IMR-90 (cell line): ENCODE measurements at regions not wholly inside any gene's neighbourhood (a gene's known extent, or its start where the extent isn't known, plus 50 kb on each side); places are given as distances from the start of the nearest gene placed in this dataset.

Source experiments
- ATAC-seq: fragments of 200-7000 bp; cut with Tn5 transposase; 2 replicates; pipeline ENCODE4 v1.9.1; 2020; ENCODE audit warnings: low read depth, mild to moderate bottlenecking, moderate library complexity
- BruUV-seq: library from RNA; stranded (reverse); fragments of 400-500 nt; replicated peaks from 2 replicates; lab custom pipeline; 2021; lab: Mats Ljungman, UMichigan
- CTCF ChIA-PET: fragments of 300-600 bp; formaldehyde crosslinking; extraction: SDS; loops from one replicate; lab custom pipeline; 2021; ENCODE audit warnings: antibody characterized with exemption; lab: Yijun Ruan, JAX
- POLR2A ChIA-PET: fragments of 300-600 bp; sonication (Branson Sonifier 250); formaldehyde crosslinking; loops from one replicate; lab custom pipeline; 2022; ENCODE audit warnings: antibody characterized with exemption; ENCODE audit not compliant: unreplicated experiment; lab: Charles Lee
- DNase-seq: peaks from one replicate; pipeline ENCODE4 v3.0.0; 2013
- H2AFZ ChIP-seq: replicated peaks from 2 replicates; pipeline ENCODE3; 2013; ENCODE audit warnings: low read length, mild to moderate bottlenecking; ENCODE audit not compliant: poor library complexity
- H2AK5ac ChIP-seq: 2 replicates; pipeline ENCODE4 v1.6.1; 2013; ENCODE audit warnings: low read depth, low read length, inconsistent platforms
- H2AK9ac ChIP-seq: replicated peaks from 2 replicates; pipeline ENCODE3; 2013; ENCODE audit warnings: mild to moderate bottlenecking, low read depth, low read length, moderate library complexity; ENCODE audit not compliant: poor library complexity
- H2BK120ac ChIP-seq: 2 replicates; pipeline ENCODE4 v1.6.1; 2013; ENCODE audit warnings: low read depth, low read length, inconsistent platforms
- H2BK15ac ChIP-seq: 3 replicates; pipeline ENCODE4 v1.6.1; 2013; ENCODE audit warnings: low read depth, low read length, inconsistent platforms
- H2BK20ac ChIP-seq: 2 replicates; pipeline ENCODE4 v1.6.1; 2013; ENCODE audit warnings: low read depth, mild to moderate bottlenecking, inconsistent platforms, low read length, moderate library complexity
- H2BK5ac ChIP-seq: 2 replicates; pipeline ENCODE4 v1.6.1; 2013; ENCODE audit warnings: mild to moderate bottlenecking, low read depth, low read length, inconsistent platforms; ENCODE audit not compliant: poor library complexity, severe bottlenecking
- H3K14ac ChIP-seq: replicated peaks from 2 replicates; pipeline ENCODE4 v1.6.1; 2013; ENCODE audit warnings: low read depth, low read length, inconsistent platforms
- H3K18ac ChIP-seq: 2 replicates; pipeline ENCODE4 v1.6.1; 2013; ENCODE audit warnings: low read depth, low read length, control low read depth
- H3K23ac ChIP-seq: 2 replicates; pipeline ENCODE4 v1.6.1; 2013; ENCODE audit warnings: low read depth, low read length, inconsistent platforms
- H3K27ac ChIP-seq: 2 replicates; pipeline ENCODE4 v1.5.1; 2013; ENCODE audit warnings: mild to moderate bottlenecking, control low read depth, low read length; ENCODE audit not compliant: insufficient read depth
- H3K27me3 ChIP-seq: 2 replicates; pipeline ENCODE4 v1.6.1; 2013; ENCODE audit warnings: low read length; ENCODE audit not compliant: control insufficient read depth, insufficient read depth
- H3K36me3 ChIP-seq: 2 replicates; pipeline ENCODE4 v1.6.1; 2013; ENCODE audit warnings: low read length, mixed read lengths; ENCODE audit not compliant: control insufficient read depth, insufficient read depth
- H3K4ac ChIP-seq: 2 replicates; pipeline ENCODE4 v1.6.1; 2013; ENCODE audit warnings: low read depth, low read length, inconsistent platforms
- H3K4me1 ChIP-seq: 2 replicates; pipeline ENCODE4 v1.6.1; 2013; ENCODE audit warnings: low read length, mixed read lengths; ENCODE audit not compliant: control insufficient read depth, insufficient read depth
- H3K4me2 ChIP-seq: 2 replicates; pipeline ENCODE4 v1.6.1; 2013; ENCODE audit warnings: low read depth, mild to moderate bottlenecking, control low read depth, low read length, moderate library complexity
- H3K4me3 ChIP-seq: 2 replicates; pipeline ENCODE4 v1.5.1; 2013; ENCODE audit warnings: low read depth, mild to moderate bottlenecking, control low read depth, low read length, moderate library complexity; ENCODE audit not compliant: insufficient read depth
- H3K56ac ChIP-seq: 2 replicates; pipeline ENCODE4 v1.6.1; 2013; ENCODE audit warnings: low read length, inconsistent platforms; ENCODE audit not compliant: insufficient read depth; ENCODE audit errors: extremely low read depth
- H3K79me1 ChIP-seq, 2 experiments: 2 replicates each; pipeline ENCODE4 v1.6.1; 2013; ENCODE audit warnings: low read length in 2 of 2, inconsistent platforms in 1 of 2, low read depth in 1 of 2
- H3K9ac ChIP-seq: 2 replicates; pipeline ENCODE4 v1.6.1; 2013; ENCODE audit warnings: low read depth, low read length, control low read depth
- H3K9me1 ChIP-seq: 2 replicates; pipeline ENCODE4 v1.6.1; 2013; ENCODE audit warnings: low read length, inconsistent platforms; ENCODE audit not compliant: insufficient read depth
- H3K9me3 ChIP-seq: 2 replicates; pipeline ENCODE4 v1.6.1; 2013; ENCODE audit warnings: low read length; ENCODE audit not compliant: control insufficient read depth, insufficient read depth
- H4K20me1 ChIP-seq: 2 replicates; pipeline ENCODE4 v1.6.1; 2013; ENCODE audit warnings: low read length, inconsistent platforms; ENCODE audit not compliant: insufficient read depth
- H4K5ac ChIP-seq: 2 replicates; pipeline ENCODE4 v1.6.1; 2013; ENCODE audit warnings: mild to moderate bottlenecking, low read depth, low read length, control low read depth
- H4K8ac ChIP-seq, 2 experiments: 2 replicates each; pipeline ENCODE4 v1.6.1; 2013; ENCODE audit warnings: low read depth in 2 of 2, low read length in 2 of 2, control low read depth in 1 of 2, inconsistent platforms in 1 of 2
- H4K91ac ChIP-seq: 2 replicates; pipeline ENCODE4 v1.6.1; 2013; ENCODE audit warnings: low read depth, low read length, inconsistent platforms; ENCODE audit not compliant: insufficient read depth
- BHLHE40 ChIP-seq: fragments of 150-350 bp; IDR thresholded peaks from 2 replicates; pipeline ENCODE4 v1.6.1; 2016; ENCODE audit warnings: mild to moderate bottlenecking, low read depth, low read length
- CEBPB ChIP-seq: IDR thresholded peaks from 2 replicates; pipeline ENCODE4 v1.6.1; 2012; ENCODE audit warnings: low read depth, low read length, improper control_type of control experiment
- CHD1 ChIP-seq: IDR thresholded peaks from 2 replicates; pipeline ENCODE4 v1.6.1; 2012; ENCODE audit warnings: low read depth, low read length, improper control_type of control experiment
- CTCF ChIP-seq: conservative IDR thresholded peaks from 2 replicates; pipeline ENCODE4 v1.5.1; 2012; ENCODE audit warnings: mild to moderate bottlenecking, low read depth, low read length, improper control_type of control experiment
- ELK1 ChIP-seq: fragments of 150-350 bp; IDR thresholded peaks from 2 replicates; pipeline ENCODE4 v1.6.1; 2016; ENCODE audit warnings: low read depth, mild to moderate bottlenecking, low read length, moderate library complexity, borderline replicate concordance
- FOS ChIP-seq: fragments of 150-350 bp; IDR thresholded peaks from 2 replicates; pipeline ENCODE4 v1.6.1; 2016; ENCODE audit warnings: low read depth, low read length
- MAFK ChIP-seq: IDR thresholded peaks from 2 replicates; pipeline ENCODE4 v1.6.1; 2012; ENCODE audit warnings: low read depth, low read length, improper control_type of control experiment
- MAZ ChIP-seq: IDR thresholded peaks from 2 replicates; pipeline ENCODE4 v1.6.1; 2012; ENCODE audit warnings: low read depth, mild to moderate bottlenecking, low read length, improper control_type of control experiment, moderate library complexity, borderline replicate concordance
- MXI1 ChIP-seq: IDR thresholded peaks from 2 replicates; pipeline ENCODE4 v1.6.1; 2012; ENCODE audit warnings: low read depth, mild to moderate bottlenecking, low read length, moderate library complexity, borderline replicate concordance
- NFE2L2 ChIP-seq: fragments of 150-350 bp; IDR thresholded peaks from 2 replicates; pipeline ENCODE4 v1.6.1; 2016; ENCODE audit warnings: low read depth, mild to moderate bottlenecking, low read length
- POLR2A ChIP-seq: IDR thresholded peaks from 2 replicates; pipeline ENCODE4 v1.6.1; 2012; ENCODE audit warnings: mild to moderate bottlenecking, low read depth, low read length
- RCOR1 ChIP-seq: IDR thresholded peaks from 2 replicates; pipeline ENCODE4 v1.6.1; 2012; ENCODE audit warnings: mild to moderate bottlenecking, low read length, improper control_type of control experiment; ENCODE audit not compliant: insufficient replicate concordance
- RFX5 ChIP-seq: IDR thresholded peaks from 2 replicates; pipeline ENCODE4 v1.8.0; 2012; ENCODE audit warnings: low read depth, mild to moderate bottlenecking, low read length, moderate library complexity
- SMC3 ChIP-seq: fragments of 150-350 bp; IDR thresholded peaks from 2 replicates; pipeline ENCODE4 v1.6.1; 2016; ENCODE audit warnings: low read depth, mild to moderate bottlenecking, antibody characterized with exemption, low read length, moderate library complexity
- USF2 ChIP-seq: fragments of 150-350 bp; IDR thresholded peaks from 2 replicates; pipeline ENCODE4 v1.6.1; 2017; ENCODE audit warnings: mild to moderate bottlenecking, antibody characterized with exemption, low read length, low read depth
- WGBS, 2 experiments: methylation state at CpG; one replicate each; pipeline versions ENCODE4 v1.1.5 to v1.1.7; 2013; ENCODE audit warnings: missing lambda C conversion rate in 2 of 2; ENCODE audit not compliant: insufficient read length in 1 of 2; ENCODE audit errors: extremely low coverage in 2 of 2; 5-methylcytosine and 5-hydroxymethylcytosine counted together
- dilution Hi-C: fragments of 300-500 bp; cut with HindIII; formaldehyde crosslinking; loops from one replicate; pipeline ENCODE4 v1.14.3; 2018; ENCODE audit warnings: low sequenced_read_pairs; ENCODE audit not compliant: unreplicated experiment
- in situ Hi-C: fragments of 300-500 bp; cut with MboI; formaldehyde crosslinking; loops from 3 replicates; pipeline ENCODE4 v1.14.3; 2019; ENCODE audit warnings: low sequenced_read_pairs, inconsistent platforms, mixed read lengths
- intact Hi-C: fragments of 100-400 bp; cut with micrococcal nuclease; formaldehyde crosslinking; loops from 2 replicates; pipeline ENCODE4 v1.10.0; 2022

GRCh38 chr6:150536835-150537234 is 62.9 kb upstream of the PLEKHG1 start:
- no peaks in the 10 kb centered on the region for H3K79me1 ChIP-seq

More at GRCh38 chr6:150536835-150537234, 62.9 kb upstream of the PLEKHG1 start:
- no peak overlapping the region for H3K56ac ChIP-seq
- H2BK5ac ChIP-seq, result no peak overlapping the region
- H2BK20ac ChIP-seq, result no peak overlapping the region
- no TSS peak for BruUV-seq
- no peak overlapping the region for H4K8ac ChIP-seq
- CTCF ChIA-PET, result no interaction called here
- H3K9me3 ChIP-seq, result no peaks in the 10 kb centered on the region
- H3K27me3 ChIP-seq, result peaks cover 1% of the 10 kb centered on the region; the same call in 1 of the 2 replicates
- POLR2A ChIA-PET, result no interaction called here
- ATAC-seq, result no peak
- H4K20me1 ChIP-seq, result no peaks in the 10 kb centered on the region
- H2AK9ac ChIP-seq, result no peak overlapping the region
- H4K5ac ChIP-seq, result no peak overlapping the region
- in situ Hi-C loops, result no loop called here
- no peak overlapping the region for H3K4ac ChIP-seq
- H2AK5ac ChIP-seq, result no peak overlapping the region
- H4K91ac ChIP-seq, result no peak overlapping the region
- no peak overlapping the region for H3K23ac ChIP-seq
- H3K9ac ChIP-seq, result no peak overlapping the region
- H3K4me3 ChIP-seq, result no peak overlapping the region
- H3K14ac ChIP-seq, result no peak overlapping the region
- no peak overlapping the region for H2AFZ ChIP-seq
- no peaks in the 10 kb centered on the region for H3K4me1 ChIP-seq
- no peaks in the 10 kb centered on the region for H3K36me3 ChIP-seq
- H3K18ac ChIP-seq, result no peak overlapping the region
- H2BK15ac ChIP-seq, result no peak overlapping the region
- WGBS, 2 experiments, result 50% methylated on average over 1 of the region's 4 CpGs; no CpG with 5 or more reads in 1 of the 2 experiments
- no peaks in the 10 kb centered on the region for H3K9me1 ChIP-seq
- intact Hi-C loops, result no loop called here
- dilution Hi-C loops, result no loop called here
- no peak for DNase-seq
- TF ChIP-seq FOS (no peak), MAZ (no peak), CTCF (no peak), NFE2L2 (no peak), SMC3 (no peak), CEBPB (no peak), RFX5 (no peak), RCOR1 (no peak), USF2 (no peak), MXI1 (no peak), BHLHE40 (no peak), MAFK (no peak), POLR2A (no peak), CHD1 (no peak), ELK1 (no peak)
- no peak overlapping the region for H3K27ac ChIP-seq
- H2BK120ac ChIP-seq, result no peak overlapping the region
- H3K4me2 ChIP-seq, result no peak overlapping the region
